CD8-positive, alpha-beta memory T cell (primary cell): ENCODE measurements at regions not wholly inside any gene's neighbourhood (a gene's known extent, or its start where the extent isn't known, plus 50 kb on each side); places are given as distances from the start of the nearest gene placed in this dataset.
A peak's percentile ranks its signal among the peaks of the same experiment; 100 is the strongest.
"Not testable (repeated sequence)": the region's sequence is repeated elsewhere in the genome, so short reads cannot be mapped to it uniquely, and the experiment has no call there.

Source experiments
- CTCF ChIA-PET: fragments of 350-600 bp; sonication (Branson Sonifier 250); formaldehyde crosslinking; loops from one replicate; lab custom pipeline; 2021; ENCODE audit warnings: antibody characterized with exemption; lab: Charles Lee
- POLR2A ChIA-PET: fragments of 350-600 bp; sonication (Branson Sonifier 250); formaldehyde crosslinking; loops from one replicate; lab custom pipeline; 2021; ENCODE audit warnings: antibody characterized with exemption; lab: Charles Lee
- DNase-seq, 5 donors: peaks; one replicate each; pipeline versions ENCODE4 v3.0.0 to v3.0.0-alpha.2; 2020 to 2022; ENCODE audit warnings: mixed read lengths in 1 of 5
- H3K27ac ChIP-seq: one replicate; pipeline ENCODE4 v1.7.0; 2013; ENCODE audit warnings: low read depth, mild to moderate bottlenecking, low read length, moderate library complexity
- H3K27me3 ChIP-seq: 2 replicates; pipeline ENCODE4 v1.7.0; 2013; ENCODE audit warnings: low read length, mild to moderate bottlenecking; ENCODE audit not compliant: insufficient read depth, poor library complexity, severe bottlenecking
- H3K36me3 ChIP-seq: 2 replicates; pipeline ENCODE4 v1.7.0; 2013; ENCODE audit warnings: mild to moderate bottlenecking, low read length, moderate library complexity; ENCODE audit not compliant: insufficient read depth
- H3K4me1 ChIP-seq: 2 replicates; pipeline ENCODE4 v1.7.0; 2013; ENCODE audit warnings: mild to moderate bottlenecking, low read length, moderate library complexity; ENCODE audit not compliant: insufficient read depth
- H3K4me3 ChIP-seq: 2 replicates; pipeline ENCODE4 v1.7.0; 2013; ENCODE audit warnings: mild to moderate bottlenecking, low read length
- H3K9me3 ChIP-seq: 2 replicates; pipeline ENCODE4 v1.7.0; 2013; ENCODE audit warnings: mild to moderate bottlenecking, low read length
- H3K27ac Mint-ChIP-seq, 8 donors: one replicate each; pipeline ENCODE4 v1.8.0; 2020 to 2021; ENCODE audit warnings: mixed read lengths in 8 of 8, mild to moderate bottlenecking in 6 of 8, inconsistent platforms in 3 of 8, moderate library complexity in 3 of 8
- H3K27me3 Mint-ChIP-seq, 2 donors: one replicate each; pipeline ENCODE4 v1.8.0; 2020 to 2021; ENCODE audit warnings: mixed read lengths in 2 of 2, mild to moderate bottlenecking in 1 of 2, moderate library complexity in 1 of 2
- H3K36me3 Mint-ChIP-seq, 3 donors: one replicate each; pipeline ENCODE4 v1.8.0; 2020 to 2021; ENCODE audit warnings: mixed read lengths in 3 of 3, inconsistent platforms in 1 of 3, mild to moderate bottlenecking in 1 of 3
- H3K4me1 Mint-ChIP-seq, 3 donors: one replicate each; pipeline ENCODE4 v1.8.0; 2020 to 2021; ENCODE audit warnings: mixed read lengths in 3 of 3, inconsistent platforms in 1 of 3, mild to moderate bottlenecking in 1 of 3
- H3K4me3 Mint-ChIP-seq, 7 donors: one replicate each; pipeline ENCODE4 v1.8.0; 2020 to 2021; ENCODE audit warnings: mixed read lengths in 7 of 7, mild to moderate bottlenecking in 6 of 7, moderate library complexity in 4 of 7, inconsistent platforms in 2 of 7
- H3K9me3 Mint-ChIP-seq, 5 donors: one replicate each; pipeline ENCODE4 v1.8.0; 2020 to 2022; ENCODE audit warnings: mixed read lengths in 5 of 5, mild to moderate bottlenecking in 3 of 5, moderate library complexity in 2 of 5, inconsistent platforms in 1 of 5

DNA sequence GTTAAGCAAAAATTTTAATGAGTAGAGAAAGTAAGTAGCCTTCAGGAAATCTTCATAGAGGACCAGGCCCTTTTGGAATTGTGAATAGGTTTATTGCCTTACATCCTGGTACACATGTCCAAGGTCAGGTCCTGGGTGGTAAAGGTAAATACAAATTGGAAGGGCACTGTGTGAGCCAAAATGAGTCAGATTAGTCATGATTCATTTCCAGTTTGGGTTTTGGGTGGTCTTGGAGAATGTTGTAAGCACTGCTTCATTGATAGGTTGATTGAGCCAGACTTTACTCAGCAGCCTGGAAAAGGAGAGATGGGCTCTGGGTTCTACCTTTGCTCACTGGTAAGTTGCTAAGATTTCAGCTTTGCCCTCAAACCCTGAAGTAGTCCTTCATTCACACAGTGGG lies 82.5 kb upstream of the ZNF169 start:
- Histone ChIP-seq H3K36me3 (peaks cover 29% of the 10 kb centered on the region), H3K4me3 (no peak overlapping the region), H3K27ac (no peak overlapping the region), H3K27me3 (no peaks in the 10 kb centered on the region), H3K4me1 (peaks cover 32% of the 10 kb centered on the region), H3K9me3 (no peaks in the 10 kb centered on the region)
- no peak for DNase-seq
- ChIA-PET POLR2A (no interaction called here), CTCF (interaction anchor here (1.2 kb wide), 1 partner anchor 37 kb away, joined by 3 read pairs; no protein-coding TSS in a partner anchor)
- Mint-ChIP-seq H3K4me3 (no peak overlapping the region), H3K27ac (peak overlapping the region in 4 of 8 donors; percentile 17 to 91 (median 46)), H3K36me3 (peaks cover 0 to 61% (median 8%) of the 10 kb centered on the region in 3 donors), H3K27me3 (no peaks in the 10 kb centered on the region), H3K9me3 (no peaks in the 10 kb centered on the region), H3K4me1 (peaks cover 67 to 92% (median 84%) of the 10 kb centered on the region in 3 donors)

DNA sequence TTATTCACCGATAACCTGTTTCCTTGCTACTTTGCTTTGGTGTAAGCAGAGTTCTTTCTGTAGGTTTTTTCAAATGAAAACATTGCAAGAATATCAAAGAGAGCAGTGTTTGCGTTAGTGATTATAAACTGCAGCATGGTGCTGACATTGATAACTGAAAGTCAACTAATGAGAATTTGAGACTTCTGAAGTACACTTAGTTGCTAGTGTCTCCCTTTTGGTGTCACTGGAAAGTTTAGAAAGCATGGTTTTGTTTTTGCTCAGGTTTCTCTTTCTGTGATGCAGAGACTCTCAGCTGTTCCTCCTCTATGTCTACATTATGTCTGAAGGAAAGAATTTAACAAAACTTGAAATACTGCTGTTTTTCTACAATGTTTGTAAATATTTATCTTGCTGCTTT lies 80.2 kb upstream of the ZNF169 start:
- Histone ChIP-seq H3K9me3 (no peaks in the 10 kb centered on the region), H3K27me3 (no peaks in the 10 kb centered on the region), H3K27ac (no peak overlapping the region), H3K4me1 (peaks cover 22% of the 10 kb centered on the region), H3K4me3 (no peak overlapping the region), H3K36me3 (peaks cover 32% of the 10 kb centered on the region)
- ChIA-PET CTCF (no interaction called here), POLR2A (no interaction called here)
- peaks cover 52 to 89% (median 77%) of the 10 kb centered on the region in 3 donors for H3K4me1 Mint-ChIP-seq
- H3K27ac Mint-ChIP-seq = peak overlapping the region in 7 of 8 donors; percentile 20 to 84 (median 45)
- DNase-seq = no peak
- peak overlapping the region in 1 of 7 donors; percentile 14 for H3K4me3 Mint-ChIP-seq
- no peaks in the 10 kb centered on the region for H3K27me3 Mint-ChIP-seq
- peaks cover 0 to 62% (median 11%) of the 10 kb centered on the region in 3 donors for H3K36me3 Mint-ChIP-seq
- H3K9me3 Mint-ChIP-seq = no peaks in the 10 kb centered on the region

DNA sequence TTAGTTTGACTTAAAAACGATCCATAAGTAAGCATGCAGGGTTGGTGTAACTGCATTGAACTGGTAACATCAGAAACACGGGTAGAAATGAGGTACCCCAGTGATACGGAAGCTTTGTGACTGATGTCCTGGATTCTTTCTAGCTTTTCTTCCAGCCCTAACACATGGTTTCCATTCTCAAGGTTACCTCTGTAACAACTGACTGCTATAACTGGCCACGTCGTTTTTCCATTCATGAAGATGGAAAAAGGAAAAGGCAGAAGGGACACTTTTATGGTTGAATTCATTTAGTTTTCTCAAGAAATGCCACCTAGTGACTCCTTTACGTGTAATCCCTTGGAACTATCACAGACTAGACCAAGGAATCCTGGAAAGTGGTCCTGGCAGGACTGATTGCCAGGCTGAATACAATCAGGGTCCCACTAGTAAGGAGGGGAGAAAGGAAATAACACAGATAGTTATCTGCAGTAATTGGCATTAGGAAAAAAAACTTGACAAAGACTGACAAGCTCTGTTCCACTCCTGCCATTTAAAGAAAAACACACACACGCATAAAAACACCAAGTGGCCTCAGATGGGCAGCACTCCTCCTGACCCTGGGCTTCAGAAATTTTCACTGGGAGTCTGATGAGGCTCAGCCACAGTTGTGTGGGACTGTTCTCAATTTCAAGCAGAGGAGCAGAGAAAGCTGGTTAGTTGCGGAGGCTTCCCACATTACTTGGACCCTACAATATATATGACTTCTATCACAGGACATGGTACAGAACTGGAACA lies 77.5 kb upstream of the ZNF169 start:
- Mint-ChIP-seq H3K4me1 (peaks cover 33 to 64% (median 58%) of the 10 kb centered on the region in 3 donors), H3K4me3 (no peak overlapping the region), H3K9me3 (no peaks in the 10 kb centered on the region), H3K36me3 (peaks cover 0 to 47% (median 9%) of the 10 kb centered on the region in 3 donors), H3K27ac (peak overlapping the region in 6 of 8 donors; percentile 5 to 93 (median 55)), H3K27me3 (no peaks in the 10 kb centered on the region)
- POLR2A ChIA-PET = no interaction called here
- H3K4me1 ChIP-seq = no peaks in the 10 kb centered on the region
- CTCF ChIA-PET = interaction anchor here (1.0 kb wide), 1 partner anchor 32 kb away, joined by 4 read pairs; no protein-coding TSS in a partner anchor
- H3K36me3 ChIP-seq = peaks cover 20% of the 10 kb centered on the region
- no peak for DNase-seq
- no peak overlapping the region for H3K4me3 ChIP-seq
- H3K27ac ChIP-seq = no peak overlapping the region
- H3K27me3 ChIP-seq = no peaks in the 10 kb centered on the region
- H3K9me3 ChIP-seq = no peaks in the 10 kb centered on the region

DNA sequence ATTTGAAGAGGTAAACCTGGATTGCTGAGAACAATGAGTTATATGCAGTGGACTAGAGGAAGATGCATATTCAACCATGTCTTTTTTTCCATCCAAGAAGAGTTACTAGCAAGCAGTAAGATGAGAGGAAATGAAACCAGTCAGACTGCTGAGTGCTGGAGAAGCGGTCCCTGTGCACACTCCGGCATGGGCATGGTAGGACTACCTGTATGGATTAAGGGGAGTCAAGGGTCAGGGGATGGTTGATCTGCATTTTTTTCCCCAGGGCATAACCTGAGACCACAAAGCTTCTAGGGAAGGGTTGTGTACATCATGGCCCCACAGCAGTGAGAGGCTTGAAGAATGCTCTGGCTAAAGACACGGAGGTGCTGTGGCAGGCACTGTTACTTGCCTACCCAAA lies 76.6 kb upstream of the ZNF169 start:
- POLR2A ChIA-PET = no interaction called here
- H3K27ac Mint-ChIP-seq = peak overlapping the region in 3 of 8 donors; percentile 23 to 76 (median 35)
- no peaks in the 10 kb centered on the region for H3K4me1 ChIP-seq

DNA sequence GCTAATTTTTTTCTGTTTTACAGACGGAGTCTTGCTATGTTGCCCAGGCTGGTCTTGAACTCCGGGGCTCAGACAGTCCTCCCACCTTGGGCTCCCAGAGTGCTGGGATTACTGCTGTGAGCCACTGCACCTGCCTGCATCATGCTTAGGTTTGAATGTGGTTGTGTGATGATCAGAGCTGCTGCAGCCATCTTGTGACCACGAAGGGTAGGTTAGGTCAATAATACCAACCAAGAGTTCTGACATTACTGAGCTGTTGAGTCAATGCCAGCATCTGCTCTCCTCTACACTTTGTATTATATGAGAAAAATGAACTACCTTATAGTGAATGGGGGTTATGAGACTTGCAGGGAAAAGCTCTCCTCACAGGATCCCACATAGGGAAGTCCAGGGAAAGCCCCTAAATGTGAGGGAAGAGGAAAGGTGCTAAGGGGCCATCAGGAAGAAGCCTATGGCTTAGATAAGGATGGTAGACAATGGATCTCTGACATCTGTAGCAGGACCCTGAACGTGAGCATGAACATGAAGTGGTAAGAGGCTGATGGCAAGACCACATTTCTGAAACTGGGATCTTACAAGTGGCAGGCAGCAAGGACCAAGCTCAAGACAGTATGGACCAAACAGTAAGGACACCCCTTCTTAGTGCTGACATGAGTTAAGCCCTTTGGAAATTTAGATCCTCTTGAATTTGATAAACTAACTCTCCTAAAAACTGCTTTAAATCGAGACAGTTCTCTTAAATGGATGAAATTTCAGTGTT lies 75.7 kb upstream of the ZNF169 start:
- Histone ChIP-seq H3K4me3 (no peak overlapping the region), H3K4me1 (no peaks in the 10 kb centered on the region), H3K27ac (no peak overlapping the region), H3K27me3 (no peaks in the 10 kb centered on the region), H3K36me3 (peaks cover 9% of the 10 kb centered on the region), H3K9me3 (no peaks in the 10 kb centered on the region)
- Mint-ChIP-seq H3K27ac (peak overlapping the region in 6 of 8 donors; percentile 36 to 75 (median 58)), H3K9me3 (no peaks in the 10 kb centered on the region), H3K36me3 (peaks cover 3 to 37% (median 4%) of the 10 kb centered on the region in 3 donors), H3K27me3 (no peaks in the 10 kb centered on the region), H3K4me1 (peaks cover 28 to 52% (median 43%) of the 10 kb centered on the region in 3 donors), H3K4me3 (no peak overlapping the region)
- ChIA-PET POLR2A (interaction anchor here (0.6 to 0.8 kb wide), 2 partner anchors 17 to 26 kb away, joined by 3 read pairs; no protein-coding TSS in a partner anchor), CTCF (interaction anchor here (0.7 to 1.4 kb wide), 3 partner anchors 9 to 119 kb away, joined by 3 read pairs; no protein-coding TSS in a partner anchor)
- no peak for DNase-seq

More for the DNA sequence above, 76.6 kb upstream of the ZNF169 start:
- CTCF ChIA-PET = interaction anchor here (1.4 kb wide), 1 partner anchor 10 kb away, joined by 3 read pairs; no protein-coding TSS in a partner anchor
- no peak overlapping the region for H3K4me3 Mint-ChIP-seq
- peaks cover 29 to 55% (median 49%) of the 10 kb centered on the region in 3 donors for H3K4me1 Mint-ChIP-seq
- Histone ChIP-seq H3K4me3 (no peak overlapping the region), H3K27ac (no peak overlapping the region), H3K9me3 (no peaks in the 10 kb centered on the region), H3K36me3 (peaks cover 12% of the 10 kb centered on the region), H3K27me3 (no peaks in the 10 kb centered on the region)
- H3K9me3 Mint-ChIP-seq = no peaks in the 10 kb centered on the region
- H3K36me3 Mint-ChIP-seq = peaks cover 0 to 38% (median 4%) of the 10 kb centered on the region in 3 donors
- H3K27me3 Mint-ChIP-seq = no peaks in the 10 kb centered on the region
- DNase-seq = no peak

DNA sequence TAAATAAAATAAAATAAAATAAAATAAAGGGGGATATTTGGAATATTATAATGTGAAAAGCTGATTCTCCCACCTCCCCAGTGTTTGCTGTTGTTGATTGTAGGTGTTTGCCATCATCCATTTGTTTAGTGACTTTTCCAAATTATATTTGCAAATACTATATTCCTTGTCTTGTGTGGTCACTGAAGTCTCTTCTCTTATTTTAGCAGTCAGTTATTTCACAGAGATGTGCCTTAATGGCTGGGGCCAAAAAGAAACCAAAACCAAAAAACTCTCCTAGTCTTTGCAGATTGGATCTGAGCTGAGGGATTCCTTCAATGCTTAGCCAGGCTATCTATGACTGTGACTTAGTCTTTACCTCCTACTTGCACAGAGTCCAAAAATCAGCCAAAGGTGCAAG lies 70.9 kb upstream of the ZNF169 start:
- Mint-ChIP-seq H3K36me3 (peaks cover 4 to 22% (median 20%) of the 10 kb centered on the region in 3 donors), H3K4me1 (peaks cover 8 to 11% (median 10%) of the 10 kb centered on the region in 3 donors), H3K9me3 (peaks cover 5 to 13% (median 6%) of the 10 kb centered on the region in 5 donors), H3K27ac (peak overlapping the region in 1 of 8 donors; percentile 27), H3K27me3 (no peaks in the 10 kb centered on the region), H3K4me3 (no peak overlapping the region)
- Histone ChIP-seq H3K4me1 (no peaks in the 10 kb centered on the region), H3K27ac (no peak overlapping the region), H3K27me3 (no peaks in the 10 kb centered on the region), H3K36me3 (peaks cover 7% of the 10 kb centered on the region), H3K9me3 (no peaks in the 10 kb centered on the region), H3K4me3 (no peak overlapping the region)
- no peak for DNase-seq
- POLR2A ChIA-PET = no interaction called here
- CTCF ChIA-PET = no interaction called here

DNA sequence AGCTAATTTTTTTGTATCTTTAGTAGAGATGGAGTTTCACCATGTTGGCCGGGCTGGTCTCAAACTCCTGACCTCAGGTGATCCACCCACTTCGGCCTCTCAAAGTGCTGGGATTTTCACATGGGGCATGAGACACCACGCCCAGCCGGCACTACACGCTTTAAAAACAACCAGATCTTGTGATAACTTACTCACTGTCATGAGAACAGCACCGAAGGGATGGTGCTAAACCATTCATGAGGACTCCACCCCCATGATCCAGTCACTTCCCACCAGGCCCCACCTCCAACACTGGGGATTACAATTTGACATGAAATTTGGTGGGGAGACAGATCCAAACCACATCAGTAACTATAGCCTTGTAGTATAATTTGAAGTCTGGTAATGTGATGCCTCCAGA lies 67.4 kb upstream of the ZNF169 start:
- H3K4me1 ChIP-seq, POLR2A ChIA-PET, H3K27me3 Mint-ChIP-seq, H3K27ac ChIP-seq, H3K4me1 Mint-ChIP-seq, H3K27me3 ChIP-seq, DNase-seq, H3K4me3 Mint-ChIP-seq, H3K27ac Mint-ChIP-seq, H3K9me3 ChIP-seq, H3K36me3 ChIP-seq, H3K4me3 ChIP-seq: not testable (repeated sequence)
- Mint-ChIP-seq H3K36me3 (peaks cover 8 to 52% (median 28%) of the 10 kb centered on the region in 3 donors), H3K9me3 (peaks cover 24 to 40% (median 32%) of the 10 kb centered on the region in 5 donors)
- CTCF ChIA-PET = interaction anchor here (1.3 kb wide), 1 partner anchor 9 kb away, joined by 3 read pairs; no protein-coding TSS in a partner anchor
